Heart right ventricle (tissue), 16 donors: ENCODE measurements at regions not wholly inside any gene's neighbourhood (a gene's known extent, or its start where the extent isn't known, plus 50 kb on each side); places are given as distances from the start of the nearest gene placed in this dataset.

Source experiments
- ATAC-seq, 8 donors: fragments of 200-7000 bp; cut with Tn5 transposase; one replicate each; pipeline ENCODE4 v1.9.1; 2020; ENCODE audit warnings: mild to moderate bottlenecking in 8 of 8, moderate library complexity in 8 of 8, moderate number of reproducible peaks in 1 of 8
- DNase-seq, 2 donors: peaks; one replicate each; pipeline ENCODE4 v3.0.0-alpha.2; 2020
- H3K27ac ChIP-seq, 10 donors: fragments of 200-600 bp; sonication (generic) in 2 of 10; one replicate each; pipeline versions ENCODE4 v1.5.0 to v1.8.0; 2020 to 2022; ENCODE audit warnings: mild to moderate bottlenecking in 3 of 10
- H3K27me3 ChIP-seq, 7 donors: fragments of 200-600 bp; one replicate each; pipeline ENCODE4 v1.8.0; 2021 to 2022; ENCODE audit warnings: mild to moderate bottlenecking in 2 of 7
- H3K36me3 ChIP-seq, 9 donors: fragments of 200-600 bp; sonication (generic) in 1 of 9; one replicate each; pipeline versions ENCODE4 v1.5.0 to v1.8.0; 2020 to 2022; ENCODE audit warnings: mild to moderate bottlenecking in 2 of 9
- H3K4me1 ChIP-seq, 9 donors: fragments of 200-600 bp; sonication (generic) in 1 of 9; one replicate each; pipeline versions ENCODE4 v1.5.0 to v1.8.0; 2020 to 2022; ENCODE audit warnings: mild to moderate bottlenecking in 4 of 9
- H3K4me3 ChIP-seq, 10 donors: fragments of 200-600 bp; sonication (generic) in 2 of 10; one replicate each; pipeline versions ENCODE4 v1.5.0 to v1.8.0; 2020 to 2022; ENCODE audit warnings: mild to moderate bottlenecking in 7 of 10, moderate library complexity in 2 of 10
- H3K9me3 ChIP-seq, 11 donors: fragments of 200-600 bp in 10 of 11; sonication (generic) in 2 of 11; one replicate each; pipeline versions ENCODE4 v1.5.0 to v1.8.0; 2013 to 2022; ENCODE audit warnings: mild to moderate bottlenecking in 2 of 11, control low read depth in 1 of 11, moderate library complexity in 1 of 11
- CTCF ChIP-seq, 9 donors: fragments of 200-600 bp; sonication (generic) in 2 of 9; IDR thresholded peaks; one replicate each; pipeline versions ENCODE4 v1.5.0 to v1.8.0; 2021 to 2022; ENCODE audit warnings: antibody characterized with exemption in 9 of 9, mild to moderate bottlenecking in 5 of 9, moderate library complexity in 1 of 9
- whole genome bisulfite sequencing, 2 donors: extraction: QIAGEN DNeasy Blood & Tissue Kit; methylation state at CpG; one replicate each; pipeline ENCODE4 v1.1.7; 2013; ENCODE audit warnings: inconsistent platforms in 1 of 2; 5-methylcytosine and 5-hydroxymethylcytosine counted together
- intact Hi-C, 10 donors: fragments of 100-400 bp; cut with DNase I; formaldehyde crosslinking; loops; one replicate each; pipeline versions ENCODE4 v1.11.1 to v1.14.2; 2022
- donor health status: Arrhythmogenic right ventricular cardiomyopathy.
- donor health status: ischemic (EF 13 %, LVEDD 7.1; RV severe dilation, severe dysfunction).
- donor health status: healthy with polysubstance abuse.
- donor health status: DM: no; HTN: yes; CAD: no.
- donor health status: DM: no; HTN: no; CAD: no.
- donor health status: ischemic (EF 25% LVEDD 6.9; RV normal size, moderate dysfunction).
- donor health status: ischemic (EF 25% LVEDD 5.7; RV mildly dilated, moderate dysfunction).
- donor health status: healthy.
- donor health status: DM: yes; HTN: yes; CAD: no.
- donor health status: Ischemic cardiomyopathy.
- donor health status: ischemic (EF 35%, LVEDD 5.7; RV mildly dilated, moderate dysfunction).
- donor health status: nonischemic (EF 11% LVEDD 7.7; RV severe dilation, severe dysfunction).
- donor health status: DM: yes; HTN: yes; CAD: no.
- donor health status: PGD.
- donor health status: ischemic (EF 29% LVEDD 5.4; RV normal size, mild dysfunction).
- donor health status: nonischemic (EF 23%, LVEDD 6.1; RV moderate dilation, normal function).

DNA sequence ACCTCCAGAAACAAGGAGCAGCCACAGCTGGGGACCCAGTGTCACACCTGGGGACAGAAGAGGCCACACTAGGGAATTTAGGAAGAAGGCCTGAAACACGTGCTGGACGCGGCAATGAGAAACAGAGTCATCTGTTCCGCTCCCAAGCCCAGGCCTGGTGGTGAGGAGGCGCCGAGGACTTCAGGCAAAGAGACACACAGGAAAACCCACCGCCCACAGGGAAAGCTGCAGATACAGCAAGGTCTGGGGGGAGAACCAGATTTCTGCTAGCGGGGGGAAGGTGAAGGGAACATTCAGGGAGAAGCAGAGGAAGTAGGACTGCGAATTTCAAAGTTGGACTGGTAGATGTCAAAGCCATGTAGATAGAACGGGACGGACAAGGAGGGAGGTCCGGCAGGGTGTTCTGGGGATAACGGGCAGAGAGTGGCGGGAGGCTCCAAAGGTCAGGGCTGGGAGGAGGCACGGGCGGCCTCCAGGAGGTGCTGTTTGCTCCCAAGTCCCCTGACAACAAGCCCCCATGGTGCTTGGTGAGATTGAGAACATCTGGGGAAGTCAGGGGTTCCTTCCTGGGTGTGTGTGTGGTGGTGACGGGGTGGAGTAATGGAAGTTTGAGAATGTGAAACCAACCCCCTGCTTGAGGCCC lies 351.7 kb upstream of the MYT1L start:
- Histone ChIP-seq H3K4me3 (no peak overlapping the region), H3K36me3 (no peaks in the 10 kb centered on the region), H3K4me1 (no peaks in the 10 kb centered on the region), H3K9me3 (no peaks in the 10 kb centered on the region), H3K27ac (no peak overlapping the region), H3K27me3 (peaks cover 0 to 5% (median 0%) of the 10 kb centered on the region in 7 donors)
- DNase-seq (no peak), ATAC-seq (no peak)
- intact Hi-C loops, result no loop called here
- WGBS, 2 donors, result 86 to 91% methylated on average over 17 of the region's 17 CpGs
- no peak for TF ChIP-seq CTCF (IDR thresholded peaks at IDR 0.05)

DNA sequence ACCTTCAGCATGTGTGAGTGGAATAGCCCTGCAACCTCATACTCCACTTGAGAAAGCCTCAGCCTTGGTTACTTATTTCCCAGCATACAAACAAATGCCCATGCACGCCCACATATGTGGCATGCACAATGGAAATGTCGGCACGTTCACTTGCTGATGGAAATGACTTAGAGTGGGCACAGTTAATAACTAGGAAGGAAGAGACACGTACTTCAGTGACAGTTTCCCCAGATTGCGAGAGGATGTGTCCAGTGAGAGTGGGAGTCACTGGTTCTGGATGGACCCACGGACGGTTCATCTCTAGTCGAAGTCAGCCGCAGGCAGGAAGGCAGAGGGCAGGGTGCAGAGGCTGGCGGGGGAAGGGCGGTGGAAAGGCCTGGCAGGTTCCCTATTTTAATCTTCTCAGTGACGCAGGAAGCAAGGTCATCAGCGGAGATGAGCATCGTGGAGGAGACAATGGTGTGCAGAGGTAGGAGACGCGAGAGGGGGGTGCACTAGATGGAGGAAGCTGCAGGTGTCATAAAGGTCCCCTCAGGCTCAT lies 350.7 kb upstream of the MYT1L start:
- intact Hi-C loops, result no loop called here
- no peak for ATAC-seq
- 66 to 69% methylated on average over 16 of the region's 16 CpGs for WGBS, 2 donors

GRCh38 chr2:2681085-2681484 lies 350.0 kb upstream of the MYT1L start:
- Histone ChIP-seq H3K4me1 (no peaks in the 10 kb centered on the region), H3K9me3 (no peaks in the 10 kb centered on the region), H3K4me3 (no peak overlapping the region), H3K36me3 (no peaks in the 10 kb centered on the region), H3K27ac (no peak overlapping the region), H3K27me3 (peaks cover 0 to 6% (median 0%) of the 10 kb centered on the region in 7 donors)
- WGBS, 2 donors, result 83 to 88% methylated on average over 4 of the region's 4 CpGs
- intact Hi-C loops, result no loop called here
- TF ChIP-seq CTCF (IDR thresholded peaks at IDR 0.05), result no peak
- no peak for DNase-seq
- no peak for ATAC-seq

More for the DNA sequence above, 350.7 kb upstream of the MYT1L start:
- Histone ChIP-seq H3K36me3 (no peaks in the 10 kb centered on the region), H3K4me1 (no peaks in the 10 kb centered on the region), H3K27ac (no peak overlapping the region), H3K9me3 (no peaks in the 10 kb centered on the region), H3K4me3 (no peak overlapping the region), H3K27me3 (peaks cover 0 to 5% (median 0%) of the 10 kb centered on the region in 7 donors)
- no peak for DNase-seq
- no peak for TF ChIP-seq CTCF (IDR thresholded peaks at IDR 0.05)

DNA sequence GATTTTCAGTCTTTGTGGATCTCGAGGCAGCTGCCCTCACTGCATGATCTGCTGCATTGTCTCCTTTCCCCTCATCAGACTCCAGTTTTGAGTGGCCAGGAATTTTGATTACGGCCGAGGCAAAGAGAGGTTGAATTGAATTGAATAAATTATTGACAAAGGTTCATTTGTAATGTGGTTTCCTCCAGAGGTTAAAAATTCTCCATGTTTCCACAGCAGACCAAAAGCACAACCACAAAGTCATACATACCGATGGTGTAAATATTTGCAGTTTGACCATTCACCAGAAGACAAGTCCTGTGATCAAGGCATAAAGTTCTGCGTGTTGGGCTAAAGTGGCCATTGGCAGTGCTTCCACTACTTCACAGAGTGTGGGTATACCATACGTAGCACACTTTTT lies 343.8 kb upstream of the MYT1L start:
- ATAC-seq, result no peak
- no peaks in the 10 kb centered on the region for H3K4me1 ChIP-seq
- 82 to 85% methylated on average over 6 of the region's 6 CpGs for WGBS, 2 donors
- no peak for DNase-seq
- peaks cover 0 to 6% (median 0%) of the 10 kb centered on the region in 7 donors for H3K27me3 ChIP-seq
- no peak for TF ChIP-seq CTCF (IDR thresholded peaks at IDR 0.05)
- H3K36me3 ChIP-seq, result no peaks in the 10 kb centered on the region
- intact Hi-C loops, result no loop called here
- H3K27ac ChIP-seq, result no peak overlapping the region
- no peak overlapping the region for H3K4me3 ChIP-seq
- no peaks in the 10 kb centered on the region for H3K9me3 ChIP-seq
